CD4-positive, alpha-beta T cell treated with Interleukin-4 for 4 hours (primary cell): ENCODE measurements at regions not wholly inside any gene's neighbourhood (a gene's known extent, or its start where the extent isn't known, plus 50 kb on each side); places are given as distances from the start of the nearest gene placed in this dataset.

Experiments
- DNase-seq: peaks from one replicate; pipeline ENCODE4 v3.0.0-alpha.2; 2020

GRCh38 chr16:85394456-85395206, 218.5 kb upstream of the GSE1 start:
- no peak for DNase-seq

- DNase-seq = no peak
These were observed 217.8 kb upstream of the GSE1 start for GRCh38 chr16:85395207-85395912.

DNA sequence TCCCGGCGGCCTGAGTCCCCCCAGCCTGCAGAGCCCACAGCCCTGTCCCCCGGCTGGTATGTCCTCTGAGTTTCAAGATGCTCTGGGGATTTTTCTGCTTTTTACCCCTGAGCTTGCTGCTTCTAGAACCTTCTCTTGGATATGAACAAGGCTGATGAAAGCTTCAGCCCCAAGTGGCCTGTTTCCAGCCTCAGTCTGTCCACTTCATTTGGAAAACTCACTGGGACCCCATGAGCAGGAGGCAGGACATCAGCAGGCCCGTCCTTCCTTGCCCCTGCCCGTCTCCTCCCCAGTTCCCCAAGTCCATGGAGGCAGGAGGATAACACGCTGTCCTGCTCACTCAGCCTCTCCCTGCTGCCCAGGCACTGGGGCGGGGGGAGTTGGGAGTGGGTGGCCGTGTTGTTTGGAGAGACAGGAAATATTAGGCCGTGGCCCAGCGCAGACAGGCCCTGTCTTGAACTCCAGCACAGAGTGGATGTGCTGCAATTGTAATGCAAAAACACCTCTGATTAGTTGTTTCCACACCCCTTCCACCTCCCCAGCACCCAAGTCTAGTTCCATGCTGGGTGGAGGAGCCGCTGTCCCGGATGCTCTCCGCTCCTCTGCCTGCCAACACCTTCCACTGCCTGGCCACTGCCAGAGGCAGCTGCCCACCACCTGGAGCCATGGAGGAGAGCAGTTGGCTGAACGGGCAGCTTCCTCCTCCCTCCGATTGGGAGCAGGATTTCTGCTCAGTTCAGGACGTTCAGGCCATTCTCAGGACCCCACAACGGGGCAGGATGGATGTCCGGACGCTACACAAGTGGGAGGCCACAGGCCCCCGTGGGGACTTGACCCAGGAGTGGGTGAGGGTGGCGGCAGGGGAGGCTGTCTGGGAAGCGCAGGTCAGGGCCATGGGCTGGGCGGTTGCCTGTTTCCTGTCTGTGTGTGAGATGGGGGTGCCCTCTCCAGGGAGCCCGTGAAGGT, 216.9 kb upstream of the GSE1 start:
- no peak for DNase-seq

DNA sequence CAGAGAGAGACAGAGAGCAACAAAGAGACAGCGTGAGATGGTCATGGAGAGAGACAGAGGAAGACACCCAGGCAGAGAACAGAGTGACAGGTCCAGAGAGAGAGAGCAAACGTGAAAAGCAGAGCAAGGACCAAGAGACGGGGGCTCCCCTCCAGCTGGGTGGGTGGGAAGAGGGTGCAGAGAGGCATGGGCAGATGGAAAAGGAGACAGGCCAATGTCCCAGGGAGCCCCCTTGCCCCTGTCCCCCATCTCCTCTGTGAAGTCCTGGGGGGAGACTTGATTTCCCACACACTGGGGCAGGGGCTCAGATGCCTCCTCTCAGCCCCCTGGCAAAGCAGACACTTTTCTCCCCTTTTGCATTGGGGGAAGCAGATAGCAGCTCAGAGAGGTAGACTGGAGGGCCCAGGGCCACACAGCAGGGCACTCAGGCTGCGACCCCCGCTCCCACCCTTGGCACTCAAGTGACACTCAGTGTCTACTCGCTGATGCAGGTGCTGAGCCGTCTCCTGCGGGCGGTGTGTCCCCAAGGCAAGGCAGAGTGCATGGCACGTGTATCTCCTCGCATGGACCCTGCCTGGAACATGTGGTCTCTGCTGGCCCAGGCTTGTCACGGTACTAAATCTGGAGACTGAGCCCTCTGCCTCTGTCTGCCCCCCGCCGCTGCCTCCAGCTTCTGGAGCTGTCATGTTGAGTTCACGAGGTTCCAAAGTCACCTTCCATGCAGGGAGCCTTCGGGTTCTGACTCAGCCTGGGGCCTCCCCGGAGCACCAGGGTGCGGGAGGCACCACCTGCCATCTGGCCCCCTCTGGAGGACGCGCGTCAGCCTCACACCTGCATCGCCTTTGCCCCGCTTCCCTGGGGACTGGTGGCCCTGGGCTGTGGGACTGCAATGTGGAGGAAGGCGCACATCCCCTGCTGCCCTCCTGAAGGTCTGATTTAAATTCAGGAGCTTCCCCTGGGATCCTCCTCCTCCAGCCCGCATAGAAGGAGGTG, 215.9 kb upstream of the GSE1 start:
- DNase-seq = no peak

- DNase-seq = no peak
These were observed 215.1 kb upstream of the GSE1 start for GRCh38 chr16:85398050-85398451.

DNA sequence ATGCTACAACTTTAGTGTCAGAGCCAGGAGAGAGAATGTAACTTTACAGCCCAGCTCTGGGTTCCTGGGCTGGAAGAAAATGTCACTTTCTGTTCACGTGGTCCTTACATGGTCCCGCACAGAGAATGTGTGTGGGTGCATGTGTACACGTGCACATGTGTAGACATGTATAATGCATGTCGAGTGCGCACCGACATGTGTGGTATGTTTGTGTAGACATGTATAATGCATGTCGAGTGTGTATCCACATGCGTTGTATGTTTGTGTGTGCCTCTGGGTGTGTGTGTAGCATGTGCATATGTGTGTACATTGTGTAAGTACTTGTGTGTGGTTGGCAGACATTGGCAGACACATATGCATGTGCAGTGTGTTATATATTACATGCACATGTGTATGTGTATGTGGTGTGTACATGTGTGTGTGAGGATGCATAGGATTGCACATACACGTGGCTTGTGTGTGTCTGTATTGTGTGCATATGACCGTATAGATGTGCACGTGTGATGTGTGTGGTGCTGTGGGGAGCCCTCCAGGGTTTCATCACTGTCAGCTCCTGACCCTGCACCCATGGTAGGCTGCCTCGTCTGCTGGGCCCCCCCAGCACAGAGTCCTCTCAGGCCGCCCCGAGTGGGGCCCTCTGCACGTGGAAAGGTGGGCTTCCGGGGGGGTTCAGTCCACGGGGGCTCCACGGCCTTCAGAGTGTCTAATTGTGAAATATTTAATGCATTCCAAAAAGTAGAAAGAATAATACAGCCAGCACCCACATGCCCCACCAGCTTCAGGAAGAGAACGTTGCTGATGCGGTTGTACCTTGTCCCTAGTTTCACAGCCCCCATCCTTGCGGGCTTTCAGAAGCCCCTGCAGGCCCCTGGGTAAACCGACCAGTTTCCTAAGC, 214.2 kb upstream of the GSE1 start:
- DNase-seq = no peak

GRCh38 chr16:85399583-85400284, 213.4 kb upstream of the GSE1 start:
- DNase-seq = no peak

GRCh38 chr16:85400305-85401205, 212.6 kb upstream of the GSE1 start:
- no peak for DNase-seq

DNA sequence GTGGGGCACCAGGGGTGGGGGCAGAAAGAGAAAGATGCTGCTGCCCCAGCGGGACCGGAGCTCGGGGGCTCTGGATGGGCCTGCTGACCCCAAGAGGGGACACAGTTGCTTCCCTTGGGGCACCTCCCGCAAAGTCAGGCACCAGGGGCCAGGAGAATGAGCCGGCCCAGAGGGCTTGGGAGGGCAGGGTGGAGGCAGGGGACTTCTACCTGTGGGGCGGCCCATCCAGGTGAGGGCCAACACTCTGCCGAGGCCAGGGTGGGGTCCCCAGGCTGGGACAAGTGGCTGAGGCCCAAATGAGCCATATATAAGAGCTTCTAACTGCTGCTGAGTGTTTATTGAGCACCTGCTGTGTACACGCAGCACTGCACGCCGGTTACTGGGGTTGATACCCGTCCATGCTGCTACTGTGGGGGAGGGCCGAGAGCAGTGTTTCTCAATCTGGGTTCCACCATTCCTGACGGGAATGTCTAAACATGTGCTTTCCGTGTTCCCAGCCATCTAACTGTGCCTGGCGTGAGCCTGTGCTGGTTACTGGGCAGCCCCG, 211.7 kb upstream of the GSE1 start:
- no peak for DNase-seq

DNA sequence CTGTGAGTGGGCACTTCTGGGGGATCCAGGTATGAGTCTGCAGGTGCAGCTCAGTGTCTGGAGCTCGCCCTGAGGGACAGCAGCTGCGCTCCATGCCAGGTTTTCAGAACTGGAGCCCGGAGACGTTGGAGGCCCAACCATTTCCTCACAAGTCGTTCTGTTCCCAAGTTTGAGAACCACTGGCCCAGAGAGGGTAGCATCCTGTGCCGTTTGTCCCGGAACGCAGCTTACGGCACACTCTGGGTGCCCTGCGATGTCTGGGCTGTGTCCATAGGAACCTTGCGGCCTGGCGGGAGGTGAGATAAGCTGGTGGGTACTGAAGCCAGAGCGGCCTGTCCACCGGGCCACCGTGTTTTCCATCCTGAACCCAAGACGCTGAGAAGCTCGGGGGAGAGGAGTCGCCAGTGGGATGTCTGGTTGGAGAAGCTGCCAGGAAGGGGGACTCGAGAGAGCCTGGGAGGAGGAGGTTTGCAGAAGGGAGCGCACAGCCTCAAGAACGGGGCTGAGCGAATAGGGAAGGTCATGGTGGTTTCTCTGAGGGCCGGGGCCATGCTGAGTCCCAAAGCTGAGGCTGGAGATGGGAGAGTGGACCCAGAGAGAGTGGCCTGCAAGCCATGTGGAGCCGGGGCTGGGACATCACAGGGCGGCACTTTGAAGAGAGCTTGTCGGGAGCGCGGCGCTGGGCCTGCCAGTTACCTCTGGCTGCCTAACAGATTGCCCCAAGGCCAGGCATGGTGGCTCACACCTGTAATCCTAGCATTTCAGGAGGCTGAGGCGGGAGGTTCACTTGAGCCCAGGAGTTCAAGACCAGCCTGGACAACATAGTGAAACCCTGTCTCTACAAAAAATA, 211.0 kb upstream of the GSE1 start:
- DNase-seq = no peak

DNA sequence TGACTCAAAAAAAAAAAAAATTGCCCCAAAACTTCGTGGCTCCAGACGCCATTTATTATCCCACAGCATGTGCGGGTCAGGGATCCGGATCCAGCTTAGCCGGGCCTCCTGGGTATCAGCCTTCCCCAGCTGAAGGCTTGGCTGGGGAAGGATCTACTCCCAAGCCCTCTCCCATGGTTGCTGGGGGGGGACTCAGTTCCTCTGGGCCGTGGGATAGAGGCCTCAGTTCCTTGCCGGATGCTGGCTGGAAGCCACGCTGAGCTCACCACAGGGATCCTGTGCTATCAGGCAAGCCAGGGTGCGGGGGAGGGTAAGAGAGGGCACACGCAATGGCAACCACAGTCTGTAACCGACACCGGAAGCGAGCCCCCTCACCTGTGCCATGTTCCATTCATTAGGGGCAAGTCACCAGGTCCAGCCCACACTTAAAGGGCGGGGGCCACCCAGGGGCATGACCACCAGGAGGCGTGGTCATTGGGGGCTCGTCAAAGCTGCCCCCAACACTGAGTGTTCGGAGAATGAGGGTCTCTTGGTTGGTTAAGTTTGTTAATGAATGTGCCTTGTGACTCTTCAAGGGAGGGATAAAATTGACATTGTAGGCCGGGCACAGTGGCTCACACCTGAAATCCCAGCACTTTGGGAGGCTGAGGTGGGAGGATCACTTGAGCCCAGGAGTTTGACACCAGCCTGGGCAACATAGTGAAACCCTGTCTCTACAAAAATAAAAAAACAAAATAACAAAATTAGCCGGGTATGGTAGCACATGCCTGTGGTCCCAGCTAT, 210.0 kb upstream of the GSE1 start:
- no peak for DNase-seq

- no peak for DNase-seq
These were observed 209.4 kb upstream of the GSE1 start for GRCh38 chr16:85403693-85404092.

GRCh38 chr16:85412911-85413520, 200.1 kb upstream of the GSE1 start:
- no peak for DNase-seq

GRCh38 chr16:85413691-85414663, 199.1 kb upstream of the GSE1 start:
- DNase-seq = no peak
